OCI-LY1 (cell line): ENCODE measurements at regions not wholly inside any gene's neighbourhood (a gene's known extent, or its start where the extent isn't known, plus 50 kb on each side); places are given as distances from the start of the nearest gene placed in this dataset.

Experiments
- H2AFZ ChIP-seq: fragments of 200-600 bp; sonication (generic), shearing (Covaris generic); 2 replicates; pipeline ENCODE4 v1.6.0; 2014; ENCODE audit warnings: antibody characterized with exemption, mild to moderate bottlenecking, low read length
- H3F3A ChIP-seq: fragments of 200-600 bp; sonication (generic), shearing (Covaris generic); 2 replicates; pipeline ENCODE4 v1.6.0; 2014; ENCODE audit warnings: mild to moderate bottlenecking, antibody characterized with exemption, low read length, moderate library complexity; ENCODE audit not compliant: insufficient read depth
- H3K27ac ChIP-seq: fragments of 200-600 bp; sonication (generic); 2 replicates; pipeline ENCODE4 v1.5.1; 2014; ENCODE audit warnings: low read length, mixed run types, mild to moderate bottlenecking, low read depth; ENCODE audit not compliant: poor library complexity, severe bottlenecking
- H3K27me3 ChIP-seq: fragments of 200-600 bp; sonication (generic); 2 replicates; pipeline ENCODE4 v1.6.0; 2014; ENCODE audit warnings: antibody characterized with exemption, mild to moderate bottlenecking, low read length, moderate library complexity; ENCODE audit not compliant: insufficient read depth
- H3K36me3 ChIP-seq: fragments of 200-600 bp; sonication (generic); 2 replicates; pipeline ENCODE4 v1.6.1; 2014; ENCODE audit warnings: mild to moderate bottlenecking, antibody characterized with exemption, low read length, moderate library complexity, mixed read lengths; ENCODE audit not compliant: insufficient read depth
- H3K4me1 ChIP-seq: fragments of 200-600 bp; sonication (generic); 2 replicates; pipeline ENCODE4 v1.5.1; 2014; ENCODE audit warnings: mild to moderate bottlenecking, low read length, moderate library complexity; ENCODE audit not compliant: insufficient read depth, severe bottlenecking
- H3K4me2 ChIP-seq: fragments of 200-600 bp; sonication (generic), shearing (Covaris generic); 2 replicates; pipeline ENCODE4 v1.6.1; 2014; ENCODE audit warnings: low read length
- H3K4me3 ChIP-seq: fragments of 200-600 bp; sonication (generic); 2 replicates; pipeline ENCODE4 v1.5.1; 2014; ENCODE audit warnings: low read length, low read depth, mild to moderate bottlenecking, mixed read lengths; ENCODE audit not compliant: poor library complexity, severe bottlenecking
- H3K79me2 ChIP-seq: fragments of 200-600 bp; shearing (Covaris generic); 2 replicates; pipeline ENCODE4 v1.6.1; 2016; ENCODE audit warnings: mixed run types, low read length, mixed read lengths; ENCODE audit not compliant: insufficient read depth
- H3K9ac ChIP-seq: fragments of 200-600 bp; sonication (generic), shearing (Covaris generic); 2 replicates; pipeline ENCODE4 v1.6.1; 2014; ENCODE audit warnings: mild to moderate bottlenecking, low read length, mixed read lengths
- H3K9me2 ChIP-seq: fragments of 200-600 bp; sonication (generic), shearing (Covaris generic); 2 replicates; pipeline ENCODE4 v1.6.1; 2014; ENCODE audit warnings: low read depth, mild to moderate bottlenecking, low read length, mixed read lengths
- H3K9me3 ChIP-seq: fragments of 200-600 bp; shearing (Covaris generic); 2 replicates; pipeline ENCODE4 v1.6.1; 2014; ENCODE audit warnings: low read length, mixed read lengths
- H4K20me1 ChIP-seq: fragments of 200-600 bp; sonication (generic), shearing (Covaris generic); 2 replicates; pipeline ENCODE4 v1.6.0; 2016; ENCODE audit warnings: mild to moderate bottlenecking, low read length; ENCODE audit not compliant: insufficient read depth
- EZH2 ChIP-seq: fragments of 200-600 bp; sonication (generic), shearing (Covaris generic); IDR thresholded peaks from 2 replicates; pipeline ENCODE4 v1.8.0; 2017; ENCODE audit warnings: borderline replicate concordance, mixed run types, mild to moderate bottlenecking, antibody characterized with exemption, low read length, moderate library complexity, mixed read lengths
- TF ChIP-seq, protein P1 (sequence below): fragments of 200-600 bp; sonication (generic), shearing (Covaris generic); IDR thresholded peaks from 2 replicates; pipeline ENCODE4 v1.5.1; 2017; ENCODE audit warnings: mild to moderate bottlenecking, antibody characterized with exemption, low read length, moderate library complexity, mixed read lengths

DNA sequence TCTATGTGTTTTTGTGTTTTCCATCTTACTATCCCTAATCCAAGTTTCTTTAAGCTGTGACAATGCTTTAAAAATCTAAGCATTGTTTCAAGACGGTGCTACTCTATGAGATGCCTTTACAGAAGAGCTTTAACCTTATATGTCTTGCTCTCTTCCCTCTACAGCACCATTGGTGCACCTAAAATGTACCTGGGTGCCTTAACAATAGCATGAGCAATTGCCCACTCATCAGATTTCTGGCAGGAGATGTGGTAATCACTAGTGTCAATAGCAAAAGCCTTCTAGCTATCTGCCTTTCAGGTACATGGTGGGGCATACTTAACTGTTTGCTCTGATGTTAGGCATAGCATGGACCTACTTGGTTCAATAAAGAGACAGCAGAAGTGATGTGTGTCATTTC is 222.3 kb upstream of the KIF2A start:
- H3K36me3 ChIP-seq = no peaks in the 10 kb centered on the region
- H3K79me2 ChIP-seq = no peaks in the 10 kb centered on the region
- H4K20me1 ChIP-seq = no peaks in the 10 kb centered on the region
- no peak overlapping the region for H3K9ac ChIP-seq
- H3F3A ChIP-seq = no peaks in the 10 kb centered on the region
- TF ChIP-seq EZH2 = no peak
- TF ChIP-seq, protein P1, sequence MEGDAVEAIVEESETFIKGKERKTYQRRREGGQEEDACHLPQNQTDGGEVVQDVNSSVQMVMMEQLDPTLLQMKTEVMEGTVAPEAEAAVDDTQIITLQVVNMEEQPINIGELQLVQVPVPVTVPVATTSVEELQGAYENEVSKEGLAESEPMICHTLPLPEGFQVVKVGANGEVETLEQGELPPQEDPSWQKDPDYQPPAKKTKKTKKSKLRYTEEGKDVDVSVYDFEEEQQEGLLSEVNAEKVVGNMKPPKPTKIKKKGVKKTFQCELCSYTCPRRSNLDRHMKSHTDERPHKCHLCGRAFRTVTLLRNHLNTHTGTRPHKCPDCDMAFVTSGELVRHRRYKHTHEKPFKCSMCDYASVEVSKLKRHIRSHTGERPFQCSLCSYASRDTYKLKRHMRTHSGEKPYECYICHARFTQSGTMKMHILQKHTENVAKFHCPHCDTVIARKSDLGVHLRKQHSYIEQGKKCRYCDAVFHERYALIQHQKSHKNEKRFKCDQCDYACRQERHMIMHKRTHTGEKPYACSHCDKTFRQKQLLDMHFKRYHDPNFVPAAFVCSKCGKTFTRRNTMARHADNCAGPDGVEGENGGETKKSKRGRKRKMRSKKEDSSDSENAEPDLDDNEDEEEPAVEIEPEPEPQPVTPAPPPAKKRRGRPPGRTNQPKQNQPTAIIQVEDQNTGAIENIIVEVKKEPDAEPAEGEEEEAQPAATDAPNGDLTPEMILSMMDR = no peak
- no peaks in the 10 kb centered on the region for H3K4me1 ChIP-seq
- no peaks in the 10 kb centered on the region for H3K9me2 ChIP-seq
- no peak overlapping the region for H3K27ac ChIP-seq
- H3K4me2 ChIP-seq = no peak overlapping the region
- no peaks in the 10 kb centered on the region for H3K27me3 ChIP-seq
- H2AFZ ChIP-seq = no peak overlapping the region
- H3K4me3 ChIP-seq = no peak overlapping the region
- no peaks in the 10 kb centered on the region for H3K9me3 ChIP-seq

DNA sequence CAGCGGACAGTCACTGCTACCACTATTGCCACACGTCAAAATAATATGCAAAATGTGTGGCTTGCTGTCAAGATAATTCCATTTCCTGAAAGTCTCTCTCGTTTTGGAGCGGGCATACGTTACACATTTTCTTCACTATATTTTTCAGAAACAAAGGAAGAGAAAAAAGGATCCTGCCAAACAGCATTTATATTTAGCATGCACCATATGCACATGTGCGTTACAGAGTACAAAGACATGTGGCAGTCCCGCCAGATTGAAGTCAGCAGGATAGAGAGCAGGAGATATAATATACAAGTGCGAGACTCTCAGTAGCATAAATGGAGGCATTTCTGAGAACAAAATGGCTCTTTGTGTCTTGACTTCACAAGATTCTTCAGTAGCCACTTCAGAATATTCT is 221.6 kb upstream of the KIF2A start:
- H4K20me1 ChIP-seq = no peaks in the 10 kb centered on the region
- H3K4me2 ChIP-seq = no peak overlapping the region
- no peaks in the 10 kb centered on the region for H3K36me3 ChIP-seq
- H3K9ac ChIP-seq = no peak overlapping the region
- TF ChIP-seq EZH2 = no peak
- TF ChIP-seq, protein P1 = no peak
- no peaks in the 10 kb centered on the region for H3K9me2 ChIP-seq
- H3K4me3 ChIP-seq = no peak overlapping the region
- no peak overlapping the region for H3K27ac ChIP-seq
- no peaks in the 10 kb centered on the region for H3K9me3 ChIP-seq
- H2AFZ ChIP-seq = no peak overlapping the region
- no peaks in the 10 kb centered on the region for H3K4me1 ChIP-seq
- H3F3A ChIP-seq = no peaks in the 10 kb centered on the region
- no peaks in the 10 kb centered on the region for H3K27me3 ChIP-seq
- H3K79me2 ChIP-seq = no peaks in the 10 kb centered on the region

DNA sequence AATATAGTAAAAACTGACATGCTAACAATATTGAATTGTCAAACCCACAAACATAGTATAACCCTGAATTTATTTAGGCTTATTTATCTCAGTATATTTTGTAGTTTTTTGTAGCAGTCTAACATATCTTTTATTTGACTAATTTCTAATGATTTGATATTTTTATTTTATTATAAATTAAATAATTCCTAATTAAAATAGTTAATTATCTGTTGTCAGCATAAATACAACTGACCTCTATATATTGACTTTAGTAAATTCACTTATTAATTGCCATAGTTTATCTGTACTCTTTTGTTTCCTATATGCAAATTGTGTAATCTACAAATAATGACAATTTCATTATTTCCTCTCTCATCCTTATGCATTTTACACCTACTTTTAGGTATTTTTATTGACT is 215.1 kb upstream of the KIF2A start:
- TF ChIP-seq EZH2 = no peak
- TF ChIP-seq, protein P1 = no peak
- Histone ChIP-seq H3K4me2 (no peak overlapping the region), H3K9me2 (no peaks in the 10 kb centered on the region), H3K9ac (no peak overlapping the region), H3K4me3 (no peak overlapping the region), H4K20me1 (no peaks in the 10 kb centered on the region), H3K4me1 (no peaks in the 10 kb centered on the region), H3K9me3 (no peaks in the 10 kb centered on the region), H2AFZ (no peak overlapping the region), H3K27ac (no peak overlapping the region), H3K27me3 (no peaks in the 10 kb centered on the region), H3F3A (no peaks in the 10 kb centered on the region), H3K36me3 (no peaks in the 10 kb centered on the region), H3K79me2 (no peaks in the 10 kb centered on the region)
